ENCODE measurements at regions not wholly inside any gene's neighbourhood (a gene's known extent, or its start where the extent isn't known, plus 50 kb on each side); places are given as distances from the start of the nearest gene placed in this dataset.

DNA sequence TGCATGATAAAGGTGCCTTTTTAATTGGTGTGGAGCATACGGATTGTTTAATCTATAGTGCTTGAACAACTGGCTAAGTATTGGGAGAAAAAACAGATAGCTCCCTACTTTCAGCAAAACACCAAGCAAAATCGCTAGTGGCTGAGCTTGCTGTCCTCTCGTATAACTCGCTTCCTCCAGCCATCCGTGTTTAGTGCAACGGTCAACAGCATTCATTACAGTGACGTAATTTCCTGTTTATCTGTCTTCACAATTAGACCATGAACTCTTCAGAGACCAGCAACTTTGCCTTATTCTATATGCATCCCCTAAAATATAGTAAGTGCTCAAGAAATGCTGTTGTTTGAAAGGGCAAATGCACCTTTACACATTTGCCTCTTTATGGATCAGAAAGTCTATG lies 511.9 kb downstream of the HAPSTR1 start:
- TF ChIP-seq POLR2A (IDR thresholded peaks at IDR 0.05) (no peak), POLR2AphosphoS5 (IDR thresholded peaks at IDR 0.05) (no peak)
- TF ChIP-seq, protein P1, sequence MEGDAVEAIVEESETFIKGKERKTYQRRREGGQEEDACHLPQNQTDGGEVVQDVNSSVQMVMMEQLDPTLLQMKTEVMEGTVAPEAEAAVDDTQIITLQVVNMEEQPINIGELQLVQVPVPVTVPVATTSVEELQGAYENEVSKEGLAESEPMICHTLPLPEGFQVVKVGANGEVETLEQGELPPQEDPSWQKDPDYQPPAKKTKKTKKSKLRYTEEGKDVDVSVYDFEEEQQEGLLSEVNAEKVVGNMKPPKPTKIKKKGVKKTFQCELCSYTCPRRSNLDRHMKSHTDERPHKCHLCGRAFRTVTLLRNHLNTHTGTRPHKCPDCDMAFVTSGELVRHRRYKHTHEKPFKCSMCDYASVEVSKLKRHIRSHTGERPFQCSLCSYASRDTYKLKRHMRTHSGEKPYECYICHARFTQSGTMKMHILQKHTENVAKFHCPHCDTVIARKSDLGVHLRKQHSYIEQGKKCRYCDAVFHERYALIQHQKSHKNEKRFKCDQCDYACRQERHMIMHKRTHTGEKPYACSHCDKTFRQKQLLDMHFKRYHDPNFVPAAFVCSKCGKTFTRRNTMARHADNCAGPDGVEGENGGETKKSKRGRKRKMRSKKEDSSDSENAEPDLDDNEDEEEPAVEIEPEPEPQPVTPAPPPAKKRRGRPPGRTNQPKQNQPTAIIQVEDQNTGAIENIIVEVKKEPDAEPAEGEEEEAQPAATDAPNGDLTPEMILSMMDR (IDR thresholded peaks at IDR 0.05) = no peak

Measured in breast epithelium (tissue), 3 donors.